GM18502 (cell line): ENCODE measurements at regions not wholly inside any gene's neighbourhood (a gene's known extent, or its start where the extent isn't known, plus 50 kb on each side); places are given as distances from the start of the nearest gene placed in this dataset.

Experiments used
- ATAC-seq: cut with Tn5 transposase; IDR thresholded peaks from one replicate; pipeline ENCODE4 v1.9.1; 2021; ENCODE audit warnings: mild to moderate bottlenecking; ENCODE audit not compliant: unreplicated experiment, poor library complexity

- no peak for ATAC-seq
Observed at GRCh38 chr2:225340923-225341322, 58.6 kb upstream of the NYAP2 start.

- no peak for ATAC-seq
Observed at GRCh38 chr2:225337183-225337582, 62.3 kb upstream of the NYAP2 start.

GRCh38 chr2:225334514-225334913, 65.0 kb upstream of the NYAP2 start:
- ATAC-seq = no peak

GRCh38 chr2:225328192-225328591, 71.3 kb upstream of the NYAP2 start:
- ATAC-seq = no peak

GRCh38 chr2:225326969-225327368, 72.5 kb upstream of the NYAP2 start:
- no peak for ATAC-seq

- ATAC-seq = no peak
Observed at GRCh38 chr2:225319872-225320271, 79.6 kb upstream of the NYAP2 start.

DNA sequence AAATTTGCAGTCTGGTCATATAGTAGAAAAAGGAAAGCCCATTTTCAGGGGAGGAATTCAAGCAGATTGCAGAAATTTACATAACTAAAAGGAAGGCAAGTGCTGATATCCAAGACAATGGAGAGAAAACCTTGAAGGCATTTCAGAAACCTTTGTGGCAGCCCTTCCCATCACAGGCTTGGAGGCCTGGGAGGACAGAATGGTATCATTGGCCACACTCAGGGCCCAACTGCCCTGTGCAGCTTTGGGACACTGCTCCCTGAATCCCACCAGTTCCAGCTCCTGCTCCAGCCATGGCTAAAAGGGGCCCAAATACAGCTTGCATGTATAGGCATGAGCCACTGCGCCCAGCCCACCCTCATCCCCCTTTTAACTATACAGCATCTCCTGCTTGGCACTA, 81.1 kb upstream of the NYAP2 start:
- ATAC-seq = no peak

- no peak for ATAC-seq
Observed at GRCh38 chr2:225317186-225317585, 82.3 kb upstream of the NYAP2 start.

GRCh38 chr2:225310745-225311144, 88.8 kb upstream of the NYAP2 start:
- no peak for ATAC-seq

DNA sequence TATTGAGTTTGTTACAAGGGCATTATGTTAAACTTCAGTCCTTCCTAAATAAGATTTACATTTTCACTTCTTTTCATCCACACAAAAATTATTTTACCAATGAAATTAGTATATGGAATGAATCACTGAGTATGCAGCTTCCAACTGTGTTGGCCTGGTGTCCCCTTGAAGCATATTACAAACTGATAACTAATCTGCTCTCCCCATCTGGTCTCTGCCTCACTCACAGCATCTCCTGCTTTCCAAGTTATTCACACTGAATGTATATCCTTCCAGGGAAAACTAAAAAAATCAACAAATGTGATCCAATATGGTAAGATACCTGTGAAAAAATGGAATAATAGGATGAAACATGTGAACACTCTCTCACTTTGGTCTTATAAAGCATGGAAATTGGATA, 90.0 kb upstream of the NYAP2 start:
- ATAC-seq = no peak

DNA sequence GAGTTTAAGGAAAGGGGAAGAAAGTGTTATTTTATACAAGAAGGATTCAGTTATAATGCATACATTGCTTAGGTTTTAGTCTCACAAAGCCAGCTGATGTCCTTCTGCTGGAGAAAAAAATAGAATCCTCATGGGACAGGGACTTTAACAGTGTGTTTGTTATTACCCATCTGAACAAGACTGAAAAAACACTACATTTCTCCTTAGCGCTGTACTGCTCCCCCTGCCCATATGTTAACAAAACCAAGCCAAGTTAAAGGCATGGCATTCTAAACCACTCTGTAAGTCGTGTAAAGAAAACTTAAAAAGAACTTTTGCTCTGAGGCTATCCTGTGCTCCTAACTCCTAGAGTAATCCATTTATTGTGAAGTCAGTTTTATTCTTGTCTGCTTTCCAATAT, 102.6 kb upstream of the NYAP2 start:
- ATAC-seq = no peak

DNA sequence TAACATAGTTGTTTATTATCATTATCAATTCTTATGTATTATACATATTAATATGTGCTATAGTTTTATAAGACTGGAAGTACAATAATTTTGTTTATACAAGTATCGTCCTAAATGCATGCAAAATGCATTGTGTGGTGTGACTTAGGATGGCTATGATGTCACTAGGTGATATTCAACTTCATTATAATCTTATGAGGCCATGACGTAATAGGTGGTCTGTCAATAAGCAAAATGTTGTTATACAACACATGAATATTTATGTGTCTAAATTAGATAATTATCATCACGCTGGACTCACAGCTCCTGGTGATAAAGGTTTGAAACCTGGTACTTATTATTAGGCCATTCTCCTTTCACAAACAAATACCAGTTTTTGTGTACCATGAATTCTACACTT, 104.4 kb upstream of the NYAP2 start:
- ATAC-seq = no peak

DNA sequence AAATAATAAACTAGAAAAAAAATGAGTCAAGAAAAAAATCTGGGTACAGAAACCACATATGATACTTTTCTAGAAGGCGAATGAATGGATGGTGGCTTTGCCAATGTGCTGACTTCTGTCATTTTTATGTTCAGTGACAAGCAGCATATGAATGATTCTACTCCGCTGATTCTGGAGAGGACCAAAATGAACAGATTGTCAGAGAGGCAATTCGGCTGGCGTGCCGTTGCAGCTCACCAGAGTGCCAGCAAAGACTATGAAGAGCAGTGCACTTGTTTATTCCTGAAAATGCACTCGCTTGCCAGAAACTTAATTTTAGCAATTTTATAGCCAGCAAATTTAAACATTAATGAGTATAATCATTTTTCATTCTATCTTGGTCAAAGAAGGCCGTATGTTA, 105.9 kb upstream of the NYAP2 start:
- ATAC-seq = no peak

GRCh38 chr2:225290757-225291400, 108.6 kb upstream of the NYAP2 start:
- no peak for ATAC-seq

DNA sequence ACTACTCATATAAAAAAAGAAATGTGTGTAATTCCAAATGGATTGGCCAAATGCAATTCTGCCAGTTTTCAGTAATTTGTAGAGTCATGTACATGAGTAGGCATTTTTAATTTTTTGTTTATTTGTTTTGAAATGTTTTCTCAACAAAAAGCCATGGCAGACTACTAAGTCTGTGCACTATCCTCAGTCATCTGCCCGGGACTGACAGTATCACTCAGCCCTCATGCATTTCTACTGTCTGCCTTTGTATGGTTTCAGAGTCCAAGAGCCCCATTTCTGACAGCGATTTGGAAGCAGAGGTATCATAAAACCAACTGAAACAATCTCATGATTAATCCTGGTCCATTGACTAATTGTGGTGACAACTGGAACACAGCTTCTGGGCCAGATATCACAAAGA, 109.9 kb upstream of the NYAP2 start:
- no peak for ATAC-seq

DNA sequence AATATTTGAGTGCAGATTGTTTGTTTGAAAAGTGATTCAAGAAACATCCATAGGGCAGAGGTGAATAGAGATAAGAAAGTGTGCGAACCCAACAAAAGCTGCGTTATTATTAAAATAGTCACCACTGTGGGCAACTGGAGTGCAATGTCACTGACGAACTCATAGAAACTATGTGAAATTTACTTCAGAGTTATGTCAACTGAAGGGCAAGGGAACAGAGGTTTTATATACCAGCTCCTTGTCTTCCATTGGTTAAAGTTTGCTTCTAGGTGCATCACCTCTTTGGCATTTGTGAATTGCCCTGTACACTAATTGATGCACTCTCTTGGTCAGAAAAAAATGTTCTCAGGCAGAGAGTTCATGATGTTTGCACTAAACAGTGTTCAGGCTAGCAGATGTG, 110.5 kb upstream of the NYAP2 start:
- ATAC-seq = no peak

- peak; percentile 93 for ATAC-seq
Observed at GRCh38 chr2:225282858-225283710, 116.4 kb upstream of the NYAP2 start.

DNA sequence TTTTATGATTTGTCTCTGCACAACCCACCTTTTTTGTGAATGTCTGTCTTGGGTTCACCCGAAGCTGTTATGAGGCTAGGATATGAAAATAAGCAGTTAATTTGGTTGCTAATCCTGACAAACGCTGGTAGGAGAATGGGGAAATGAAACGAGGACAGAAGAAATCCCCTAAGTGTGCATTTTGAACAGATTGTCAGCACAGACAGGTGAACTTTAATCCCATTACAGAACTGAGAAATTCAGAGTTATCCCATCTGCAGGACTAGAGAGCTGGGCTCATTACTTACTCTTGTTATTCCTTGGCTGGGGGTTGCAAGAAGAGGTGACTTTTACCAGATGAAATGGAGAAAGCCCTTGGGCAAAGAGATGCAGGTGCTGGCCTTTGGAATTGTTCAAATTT, 123.3 kb upstream of the NYAP2 start:
- peak; percentile 87 for ATAC-seq

DNA sequence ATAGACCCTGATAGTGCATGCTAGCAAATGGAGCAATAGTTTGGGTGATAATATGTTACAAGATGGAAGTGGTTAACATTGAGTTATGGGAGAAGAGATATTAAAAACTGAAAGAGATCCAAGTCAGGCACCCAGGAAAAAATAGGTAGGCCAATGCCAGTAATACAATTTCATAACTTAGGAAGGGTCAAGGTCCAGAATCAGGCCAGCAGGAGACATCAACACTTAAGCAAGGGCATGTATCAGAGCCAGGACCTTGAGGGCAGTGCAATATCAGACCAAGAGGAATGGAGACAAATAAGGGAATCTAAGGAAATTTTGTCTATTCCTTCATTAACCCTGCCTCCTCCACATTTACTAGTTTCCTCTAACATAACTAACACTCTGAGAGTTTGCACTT, 124.1 kb upstream of the NYAP2 start:
- ATAC-seq = no peak

- ATAC-seq = peak; percentile 35
Observed at GRCh38 chr2:225274751-225275150, 124.8 kb upstream of the NYAP2 start.

DNA sequence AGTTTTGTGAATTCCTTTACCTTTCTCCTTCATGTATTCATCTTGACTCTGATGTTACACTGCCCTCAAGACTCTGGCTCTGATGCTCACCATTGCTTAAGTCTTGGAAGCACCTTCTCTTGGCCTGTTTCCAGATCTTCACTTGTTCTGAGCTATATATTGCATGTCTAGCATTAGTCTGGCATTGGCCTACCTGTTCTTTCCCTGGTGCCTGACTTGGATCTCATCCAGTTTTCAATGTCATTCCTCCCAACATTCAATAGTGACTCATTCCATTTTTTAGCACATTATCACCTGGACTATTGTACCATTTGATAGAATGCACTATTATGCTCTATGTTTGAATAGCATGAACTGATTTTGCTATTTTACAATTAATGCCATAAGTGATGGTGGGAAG, 127.3 kb upstream of the NYAP2 start:
- no peak for ATAC-seq

- ATAC-seq = peak; percentile 99
Observed at GRCh38 chr2:225270861-225271260, 128.6 kb upstream of the NYAP2 start.
